ENCODE measurements at regions not wholly inside any gene's neighbourhood (a gene's known extent, or its start where the extent isn't known, plus 50 kb on each side); places are given as distances from the start of the nearest gene placed in this dataset.

DNA sequence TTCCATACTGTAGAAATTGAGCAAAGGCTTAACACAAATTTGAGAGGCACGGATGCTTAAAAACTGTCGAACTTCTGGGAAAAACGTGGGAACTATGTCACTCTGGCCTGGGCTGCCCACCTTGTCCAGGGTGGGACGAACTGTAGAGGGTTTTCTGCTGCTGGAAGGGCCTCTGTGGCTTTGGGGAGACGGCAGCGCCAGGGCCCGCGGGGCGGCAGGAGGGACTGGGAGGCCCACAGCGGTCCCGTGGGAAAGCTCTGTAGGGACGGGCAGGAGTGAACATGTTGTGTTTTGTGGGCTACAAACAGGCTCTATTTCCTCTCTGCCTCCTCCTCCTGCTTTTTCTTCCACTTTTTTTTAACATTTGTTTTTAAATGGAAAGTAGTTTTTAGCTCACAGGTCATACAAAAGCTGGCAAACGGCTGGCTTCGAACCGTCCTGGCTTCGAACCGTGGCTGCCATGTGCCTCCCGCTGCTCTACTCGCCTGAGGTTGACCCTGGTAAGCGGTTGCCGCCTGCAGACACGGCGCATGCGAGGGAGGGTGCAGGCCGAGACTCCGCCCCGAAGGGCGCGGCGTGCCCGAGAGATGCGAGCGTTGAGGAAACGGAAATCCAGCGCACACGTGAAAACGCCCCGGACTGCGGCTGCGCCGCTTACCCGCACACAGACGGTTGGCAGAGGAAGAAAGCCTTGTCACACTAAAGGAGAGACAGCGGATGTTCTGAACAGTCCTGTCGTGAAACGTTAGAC is 382.3 kb upstream of the ZFP42 start:
- H3K36me3 Mint-ChIP-seq (ENCODE audit: low read depth), result no peaks in the 10 kb centered on the region
- H3K4me1 Mint-ChIP-seq (ENCODE audit: low read depth), result no peaks in the 10 kb centered on the region
- H3K27me3 Mint-ChIP-seq (ENCODE audit: low read depth), result no peaks in the 10 kb centered on the region
- no peak for DNase-seq (ENCODE audit: low spot score)
- H3K27ac Mint-ChIP-seq, result no peak overlapping the region
- H3K9me3 Mint-ChIP-seq, result peaks cover 14% of the 10 kb centered on the region
- no peak overlapping the region for H3K4me3 Mint-ChIP-seq

DNA sequence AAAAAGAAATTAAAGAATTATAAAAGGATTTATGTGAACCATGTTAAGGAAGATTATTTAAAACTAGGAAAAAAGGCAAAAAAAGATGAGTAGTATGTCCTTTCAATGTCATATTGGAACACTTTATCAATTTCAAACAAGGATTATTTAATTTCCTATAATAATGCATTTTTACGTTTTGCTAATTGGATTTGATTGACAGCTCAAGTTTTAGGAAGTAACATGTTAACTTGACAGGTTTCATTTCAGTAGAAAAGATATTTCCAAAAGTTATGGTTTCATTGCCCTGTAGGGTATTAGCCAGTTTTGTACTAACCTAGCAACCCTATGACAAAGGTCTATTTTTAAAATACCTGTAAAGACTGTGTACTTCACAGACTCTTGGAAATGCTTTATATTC is 379.6 kb upstream of the ZFP42 start:
- H3K4me3 Mint-ChIP-seq, result no peak overlapping the region
- no peak overlapping the region for H3K27ac Mint-ChIP-seq
- no peaks in the 10 kb centered on the region for H3K4me1 Mint-ChIP-seq (ENCODE audit: low read depth)
- H3K36me3 Mint-ChIP-seq (ENCODE audit: low read depth), result no peaks in the 10 kb centered on the region
- H3K27me3 Mint-ChIP-seq (ENCODE audit: low read depth), result no peaks in the 10 kb centered on the region
- H3K9me3 Mint-ChIP-seq, result peaks cover 14% of the 10 kb centered on the region
- no peak for DNase-seq (ENCODE audit: low spot score)

DNA sequence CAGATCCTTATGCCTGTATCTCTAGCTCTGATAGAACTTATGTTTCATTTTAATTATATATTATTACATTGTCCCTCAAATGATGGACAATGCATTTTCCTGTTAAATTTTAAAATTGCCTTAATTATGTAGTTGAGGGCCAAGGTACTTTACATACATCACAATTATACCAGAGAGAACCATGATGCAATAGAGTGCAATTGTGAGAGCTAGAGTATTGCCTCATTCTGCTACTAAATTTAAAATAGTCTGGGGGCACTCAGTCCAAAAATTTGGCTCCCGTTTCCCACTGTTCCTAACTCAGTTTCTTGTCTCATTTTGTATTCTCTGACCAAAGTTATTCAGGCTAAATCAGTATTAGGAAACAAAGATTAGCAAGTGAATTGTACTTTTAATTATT is 378.5 kb upstream of the ZFP42 start:
- H3K4me3 Mint-ChIP-seq, result no peak overlapping the region
- H3K4me1 Mint-ChIP-seq (ENCODE audit: low read depth), result no peaks in the 10 kb centered on the region
- H3K27me3 Mint-ChIP-seq (ENCODE audit: low read depth), result no peaks in the 10 kb centered on the region
- no peaks in the 10 kb centered on the region for H3K36me3 Mint-ChIP-seq (ENCODE audit: low read depth)
- no peak overlapping the region for H3K27ac Mint-ChIP-seq
- DNase-seq (ENCODE audit: low spot score), result no peak
- peaks cover 7% of the 10 kb centered on the region for H3K9me3 Mint-ChIP-seq

DNA sequence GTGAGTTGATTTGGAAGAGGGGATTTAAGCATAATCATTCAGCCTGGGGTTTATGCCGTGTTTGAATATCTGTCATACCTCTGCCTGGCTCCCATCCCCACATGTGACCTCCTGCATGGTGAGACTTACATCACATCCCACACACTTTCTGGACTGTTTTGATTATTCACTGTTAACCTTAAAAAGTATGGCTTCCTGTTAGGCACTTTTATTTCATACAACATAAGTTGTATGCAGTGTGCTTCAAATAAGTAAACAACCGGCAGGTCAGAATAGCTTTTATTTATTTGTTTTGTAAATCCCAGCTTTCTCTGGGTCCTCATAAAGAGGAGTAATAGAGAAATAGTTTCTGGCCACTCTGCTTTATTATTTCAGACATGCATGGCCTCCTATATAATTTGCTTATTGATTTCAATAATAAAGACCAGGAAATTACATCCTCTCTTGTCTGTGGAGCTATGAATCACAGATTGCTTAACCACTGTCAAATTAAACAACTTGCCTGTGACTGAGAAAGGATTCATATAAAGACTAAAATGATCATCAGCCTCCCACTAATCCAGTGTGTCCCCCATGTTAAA is 376.8 kb upstream of the ZFP42 start:
- Mint-ChIP-seq H3K4me1 (ENCODE audit: low read depth) (no peaks in the 10 kb centered on the region), H3K36me3 (ENCODE audit: low read depth) (no peaks in the 10 kb centered on the region), H3K27ac (no peak overlapping the region), H3K27me3 (ENCODE audit: low read depth) (no peaks in the 10 kb centered on the region), H3K9me3 (no peaks in the 10 kb centered on the region), H3K4me3 (no peak overlapping the region)
- no peak for DNase-seq (ENCODE audit: low spot score)

DNA sequence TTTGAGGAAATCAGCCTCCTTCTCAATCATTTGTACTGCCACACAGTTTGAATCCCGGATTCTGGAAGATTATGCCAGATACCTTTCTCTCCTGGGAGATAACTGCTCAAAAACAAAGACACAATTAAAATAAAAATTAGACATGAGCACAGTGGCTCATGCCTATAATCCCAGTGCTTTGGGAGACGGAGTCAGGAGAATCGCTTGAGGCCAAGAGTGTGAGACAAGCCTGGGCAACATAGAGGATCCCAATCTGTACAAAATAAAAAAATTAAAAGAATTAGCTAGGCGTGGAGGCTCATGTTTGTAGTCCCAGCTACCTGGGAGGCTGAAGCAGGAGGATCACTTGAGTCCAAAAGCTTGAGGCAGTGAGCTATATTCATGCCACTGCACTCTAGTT is 376.3 kb upstream of the ZFP42 start:
- H3K4me3 Mint-ChIP-seq, result no peak overlapping the region
- no peaks in the 10 kb centered on the region for H3K36me3 Mint-ChIP-seq (ENCODE audit: low read depth)
- no peaks in the 10 kb centered on the region for H3K9me3 Mint-ChIP-seq
- no peak for DNase-seq (ENCODE audit: low spot score)
- no peaks in the 10 kb centered on the region for H3K4me1 Mint-ChIP-seq (ENCODE audit: low read depth)
- H3K27me3 Mint-ChIP-seq (ENCODE audit: low read depth), result no peaks in the 10 kb centered on the region
- no peak overlapping the region for H3K27ac Mint-ChIP-seq

DNA sequence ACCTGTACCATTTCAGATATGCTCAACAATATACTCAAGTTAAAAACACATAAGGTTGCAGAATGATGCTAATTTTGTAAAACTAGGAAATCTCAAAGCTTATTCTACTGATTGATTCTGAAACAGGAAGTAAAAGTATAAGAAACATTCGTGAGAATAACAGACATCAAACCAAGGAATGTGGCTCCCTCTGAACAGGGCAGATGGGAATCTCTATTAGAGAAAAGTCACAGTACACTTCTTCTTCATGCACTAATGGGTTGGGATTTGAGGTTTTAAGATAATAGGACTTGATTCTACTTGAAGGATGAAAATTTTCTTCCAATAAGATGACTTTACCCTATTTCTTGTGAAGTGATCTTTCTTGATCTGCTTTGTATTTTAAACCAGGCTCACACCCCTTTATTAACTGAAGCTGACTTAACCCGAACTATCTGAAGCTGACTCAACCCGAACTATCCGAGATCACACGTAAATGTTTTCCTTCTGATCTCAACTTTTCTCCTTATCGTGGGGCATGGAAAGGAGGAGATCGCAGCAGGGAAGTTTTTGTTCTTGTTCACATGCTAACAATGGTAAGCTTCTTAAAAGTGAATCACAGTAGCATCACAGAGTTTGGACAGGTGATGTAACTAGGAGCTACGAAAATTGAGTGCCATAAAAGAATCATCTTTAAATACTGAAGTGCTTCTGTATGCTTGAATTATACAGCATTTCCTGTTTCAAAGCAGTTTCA is 363.1 kb upstream of the ZFP42 start:
- H3K36me3 Mint-ChIP-seq (ENCODE audit: low read depth), result no peaks in the 10 kb centered on the region
- H3K4me3 Mint-ChIP-seq, result no peak overlapping the region
- H3K27ac Mint-ChIP-seq, result no peak overlapping the region
- DNase-seq (ENCODE audit: low spot score), result no peak
- H3K4me1 Mint-ChIP-seq (ENCODE audit: low read depth), result no peaks in the 10 kb centered on the region
- H3K9me3 Mint-ChIP-seq, result peaks cover 33% of the 10 kb centered on the region
- H3K27me3 Mint-ChIP-seq (ENCODE audit: low read depth), result no peaks in the 10 kb centered on the region

DNA sequence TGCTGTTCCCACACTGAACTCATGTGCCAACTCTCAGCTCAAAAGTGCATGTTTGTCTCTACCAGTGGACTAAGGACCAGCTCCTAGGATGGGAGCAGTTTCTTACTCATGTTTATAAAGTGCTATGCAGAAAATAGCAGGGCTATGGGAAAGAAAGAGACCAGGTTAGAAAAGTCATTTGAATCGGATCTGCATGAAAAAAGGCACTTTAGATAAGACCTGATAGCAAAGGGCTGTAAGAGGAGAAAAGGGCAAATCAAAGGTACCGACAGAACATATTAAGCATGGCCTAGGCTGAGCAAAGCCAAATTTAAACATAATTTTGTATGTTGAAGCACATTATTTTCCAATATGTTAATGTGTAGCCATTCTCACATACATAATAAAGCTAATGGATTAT is 362.3 kb upstream of the ZFP42 start:
- H3K9me3 Mint-ChIP-seq, result peaks cover 30% of the 10 kb centered on the region
- H3K4me1 Mint-ChIP-seq (ENCODE audit: low read depth), result no peaks in the 10 kb centered on the region
- no peaks in the 10 kb centered on the region for H3K36me3 Mint-ChIP-seq (ENCODE audit: low read depth)
- H3K27me3 Mint-ChIP-seq (ENCODE audit: low read depth), result no peaks in the 10 kb centered on the region
- no peak overlapping the region for H3K27ac Mint-ChIP-seq
- DNase-seq (ENCODE audit: low spot score), result no peak
- no peak overlapping the region for H3K4me3 Mint-ChIP-seq

DNA sequence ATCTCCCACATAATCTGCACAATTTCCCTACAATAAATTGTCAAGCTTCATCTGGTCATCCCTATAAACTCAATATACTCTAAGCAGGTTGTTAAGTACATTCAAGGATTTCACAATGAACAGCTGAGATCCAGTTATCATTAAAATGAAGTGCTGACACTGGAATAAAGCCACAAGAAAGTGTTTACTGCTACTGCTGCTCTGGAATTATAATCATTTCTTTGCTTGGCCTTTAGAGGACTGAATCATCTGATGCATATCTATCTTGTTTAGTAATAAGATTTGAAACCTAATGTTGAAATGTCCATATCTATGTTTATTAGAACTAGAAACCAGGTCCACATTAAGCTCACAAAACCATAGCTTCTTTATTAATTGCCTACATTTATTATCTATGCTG is 338.6 kb upstream of the ZFP42 start:
- Mint-ChIP-seq H3K4me3 (no peak overlapping the region), H3K27ac (no peak overlapping the region), H3K9me3 (peaks cover 25% of the 10 kb centered on the region), H3K4me1 (ENCODE audit: low read depth) (no peaks in the 10 kb centered on the region), H3K27me3 (ENCODE audit: low read depth) (no peaks in the 10 kb centered on the region), H3K36me3 (ENCODE audit: low read depth) (no peaks in the 10 kb centered on the region)
- DNase-seq (ENCODE audit: low spot score), result no peak

DNA sequence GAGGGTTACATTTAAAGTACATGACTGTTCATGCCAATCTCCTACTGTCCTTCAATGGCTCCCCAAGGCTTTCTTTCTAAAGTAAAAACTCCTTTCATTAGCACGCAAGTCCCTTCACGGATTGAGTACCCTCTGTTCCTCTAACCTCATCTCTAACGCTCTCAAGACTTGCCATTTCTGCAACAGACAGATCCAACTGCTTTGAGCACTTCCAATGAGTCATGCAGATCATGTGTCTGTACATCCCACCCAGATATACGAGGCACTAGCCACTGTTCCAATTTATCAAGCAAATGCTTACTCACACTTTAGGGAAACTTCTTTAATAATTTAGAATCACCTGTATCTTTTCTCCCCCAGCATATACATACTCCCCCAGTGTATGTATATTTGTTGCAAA is 332.5 kb upstream of the ZFP42 start:
- no peak for DNase-seq (ENCODE audit: low spot score)
- no peak overlapping the region for H3K27ac Mint-ChIP-seq

DNA sequence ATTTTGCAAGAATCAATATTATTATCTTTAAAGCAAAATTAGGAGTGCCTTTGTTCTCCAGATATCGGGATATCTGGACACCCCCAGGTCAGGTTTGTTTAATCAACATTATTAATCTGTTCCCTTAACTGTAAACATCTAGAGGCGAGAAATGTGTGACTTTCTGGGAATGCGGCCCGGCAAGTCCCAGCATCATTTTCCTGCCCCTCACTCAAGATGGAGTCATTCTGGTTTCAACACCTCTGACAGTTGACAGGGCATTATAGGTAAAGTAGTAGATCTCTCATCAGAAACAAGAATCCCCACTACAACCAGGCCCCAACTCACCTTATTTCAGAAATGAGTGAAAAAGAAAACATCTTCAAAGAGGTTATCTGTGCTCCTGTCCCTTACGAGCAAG is 331.6 kb upstream of the ZFP42 start:
- Mint-ChIP-seq H3K4me1 (ENCODE audit: low read depth) (no peaks in the 10 kb centered on the region), H3K36me3 (ENCODE audit: low read depth) (no peaks in the 10 kb centered on the region), H3K27ac (no peak overlapping the region), H3K27me3 (ENCODE audit: low read depth) (no peaks in the 10 kb centered on the region), H3K4me3 (no peak overlapping the region), H3K9me3 (peaks cover 24% of the 10 kb centered on the region)
- DNase-seq (ENCODE audit: low spot score), result no peak

More for the DNA sequence above, 332.5 kb upstream of the ZFP42 start:
- no peaks in the 10 kb centered on the region for H3K27me3 Mint-ChIP-seq (ENCODE audit: low read depth)
- peaks cover 24% of the 10 kb centered on the region for H3K9me3 Mint-ChIP-seq
- no peaks in the 10 kb centered on the region for H3K36me3 Mint-ChIP-seq (ENCODE audit: low read depth)
- no peak overlapping the region for H3K4me3 Mint-ChIP-seq
- no peaks in the 10 kb centered on the region for H3K4me1 Mint-ChIP-seq (ENCODE audit: low read depth)

DNA sequence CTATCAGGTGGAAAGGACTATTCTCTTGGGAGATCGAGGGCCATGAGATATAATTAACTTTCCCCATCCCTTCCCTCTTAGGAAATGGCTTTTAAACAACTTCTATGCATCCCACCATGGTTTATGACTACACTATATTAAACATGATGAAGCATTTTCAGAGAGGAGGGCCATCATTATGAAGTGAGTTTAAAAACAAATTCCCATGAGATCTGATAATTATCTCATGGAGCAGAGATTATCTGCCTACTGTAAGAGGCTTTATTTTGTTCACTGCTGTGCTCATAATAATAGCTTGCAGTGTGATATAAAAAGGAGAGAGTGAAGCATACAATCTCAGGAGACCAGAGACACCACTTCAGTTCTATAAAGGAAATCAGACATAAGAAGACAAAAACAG is 330.5 kb upstream of the ZFP42 start:
- DNase-seq (ENCODE audit: low spot score), result no peak
- H3K4me3 Mint-ChIP-seq, result no peak overlapping the region
- H3K27ac Mint-ChIP-seq, result no peak overlapping the region
- no peaks in the 10 kb centered on the region for H3K4me1 Mint-ChIP-seq (ENCODE audit: low read depth)
- no peaks in the 10 kb centered on the region for H3K36me3 Mint-ChIP-seq (ENCODE audit: low read depth)
- H3K27me3 Mint-ChIP-seq (ENCODE audit: low read depth), result no peaks in the 10 kb centered on the region
- H3K9me3 Mint-ChIP-seq, result peaks cover 23% of the 10 kb centered on the region

DNA sequence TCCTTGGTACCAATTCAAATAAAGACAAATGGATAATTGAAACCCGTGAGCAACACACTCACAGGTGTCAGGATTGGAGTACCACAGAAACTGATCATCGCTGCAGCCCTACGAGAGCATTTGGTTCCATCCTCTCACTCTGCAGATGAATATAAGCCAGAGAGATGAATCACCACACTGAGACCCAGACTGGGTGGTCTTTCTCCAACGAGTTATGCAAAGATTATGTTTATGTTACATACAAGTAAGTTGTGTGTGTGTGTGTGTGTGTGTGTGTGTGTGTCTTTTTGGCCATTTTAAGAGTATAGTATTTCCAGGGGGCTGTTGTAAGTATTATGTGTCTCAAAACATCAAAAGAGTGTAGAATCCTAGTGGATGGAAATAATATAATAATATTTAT is 329.5 kb upstream of the ZFP42 start:
- no peaks in the 10 kb centered on the region for H3K4me1 Mint-ChIP-seq (ENCODE audit: low read depth)
- H3K9me3 Mint-ChIP-seq, result peaks cover 24% of the 10 kb centered on the region
- no peak overlapping the region for H3K4me3 Mint-ChIP-seq
- no peaks in the 10 kb centered on the region for H3K27me3 Mint-ChIP-seq (ENCODE audit: low read depth)
- no peak overlapping the region for H3K27ac Mint-ChIP-seq
- H3K36me3 Mint-ChIP-seq (ENCODE audit: low read depth), result no peaks in the 10 kb centered on the region
- DNase-seq (ENCODE audit: low spot score), result no peak

DNA sequence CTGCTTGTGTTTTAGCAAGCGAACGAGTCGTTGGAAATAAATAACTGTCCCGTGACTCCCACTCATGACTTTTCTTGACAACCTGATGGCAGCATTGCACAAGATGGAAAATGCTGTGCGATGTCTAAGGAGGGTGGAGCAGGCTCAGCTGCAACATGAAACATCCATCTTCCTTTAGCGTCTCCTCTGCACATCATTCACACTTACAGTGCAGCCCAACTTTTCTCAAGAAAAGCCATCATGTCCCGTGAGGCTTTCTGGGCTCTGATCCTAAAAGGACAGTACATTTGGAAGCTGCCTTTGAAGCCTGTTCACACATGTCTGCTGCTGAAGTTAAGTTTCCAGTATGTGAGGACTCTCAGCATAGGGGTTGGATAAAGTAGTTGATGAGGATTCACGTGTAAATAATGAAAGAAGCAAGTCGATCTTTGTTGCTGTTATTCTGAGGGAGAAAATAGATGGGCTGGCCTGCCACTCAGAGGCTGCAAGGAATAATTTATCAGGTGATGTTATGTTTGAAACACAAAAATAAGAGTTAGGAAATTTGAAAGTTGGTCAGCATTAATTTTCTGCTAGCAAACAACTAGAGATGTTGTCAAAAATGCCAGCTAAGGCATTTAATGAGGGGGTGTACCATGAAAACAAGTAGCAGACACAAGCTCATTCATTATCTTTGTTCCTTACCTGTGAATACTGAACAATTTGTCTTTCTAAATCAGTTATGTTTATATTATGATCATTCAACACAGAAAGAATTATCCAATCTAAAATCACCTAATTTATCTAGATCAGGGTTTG is 328.7 kb upstream of the ZFP42 start:
- Mint-ChIP-seq H3K4me1 (ENCODE audit: low read depth) (no peaks in the 10 kb centered on the region), H3K27ac (no peak overlapping the region), H3K9me3 (peaks cover 24% of the 10 kb centered on the region), H3K27me3 (ENCODE audit: low read depth) (no peaks in the 10 kb centered on the region), H3K36me3 (ENCODE audit: low read depth) (no peaks in the 10 kb centered on the region), H3K4me3 (no peak overlapping the region)
- no peak for DNase-seq (ENCODE audit: low spot score)

DNA sequence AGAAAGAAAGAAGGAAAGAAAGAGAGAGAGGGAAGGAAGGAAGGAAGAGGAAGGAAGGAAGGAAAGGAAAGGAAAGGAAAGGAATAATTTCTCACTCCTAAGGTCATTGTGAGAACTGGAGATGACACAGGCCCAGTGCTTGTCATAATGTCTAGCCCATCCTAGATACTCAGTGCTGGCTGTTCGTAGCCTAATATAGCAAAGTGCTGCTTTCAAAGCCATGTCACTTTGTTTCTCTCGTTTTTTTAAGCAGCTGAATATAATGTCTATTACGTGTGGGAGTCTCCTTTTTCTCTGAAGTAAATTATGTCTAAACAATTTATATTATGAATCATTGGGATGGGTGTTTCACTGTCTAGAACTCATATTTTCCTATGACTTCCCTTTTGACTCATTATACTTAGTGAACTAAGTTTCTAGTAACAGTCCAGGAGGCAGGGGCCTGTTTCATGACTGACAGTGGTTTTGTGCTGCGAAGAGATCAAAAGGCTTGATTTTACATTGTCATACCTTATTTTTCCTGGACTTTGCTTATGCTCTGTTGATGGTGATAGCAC is 327.0 kb upstream of the ZFP42 start:
- Mint-ChIP-seq H3K9me3 (peaks cover 24% of the 10 kb centered on the region), H3K36me3 (ENCODE audit: low read depth) (no peaks in the 10 kb centered on the region), H3K4me1 (ENCODE audit: low read depth) (no peaks in the 10 kb centered on the region), H3K27ac (no peak overlapping the region), H3K27me3 (ENCODE audit: low read depth) (no peaks in the 10 kb centered on the region), H3K4me3 (no peak overlapping the region)
- no peak for DNase-seq (ENCODE audit: low spot score)

Measured in T-helper 2 cell treated with Interferon-gamma antibody and Interleukin-4, amounts not matched to agents 5 μg/mL and 100 μg/mL, for 36 hours (primary cell).